ENCODE measurements at regions not wholly inside any gene's neighbourhood (a gene's known extent, or its start where the extent isn't known, plus 50 kb on each side); places are given as distances from the start of the nearest gene placed in this dataset.

- Mint-ChIP-seq H3K27me3 (no peaks in the 10 kb centered on the region), H3K4me1 (no peaks in the 10 kb centered on the region), H3K4me3 (no peak overlapping the region), H3K9me3 (peaks cover 11 to 17% of the 10 kb centered on the region in 2 donors), H3K27ac (no peak overlapping the region)
- DNase-seq (no peak), ATAC-seq (no peak)
These were observed 248.6 kb downstream of the AASDHPPT start for GRCh38 chr11:106326087-106326486.

DNA sequence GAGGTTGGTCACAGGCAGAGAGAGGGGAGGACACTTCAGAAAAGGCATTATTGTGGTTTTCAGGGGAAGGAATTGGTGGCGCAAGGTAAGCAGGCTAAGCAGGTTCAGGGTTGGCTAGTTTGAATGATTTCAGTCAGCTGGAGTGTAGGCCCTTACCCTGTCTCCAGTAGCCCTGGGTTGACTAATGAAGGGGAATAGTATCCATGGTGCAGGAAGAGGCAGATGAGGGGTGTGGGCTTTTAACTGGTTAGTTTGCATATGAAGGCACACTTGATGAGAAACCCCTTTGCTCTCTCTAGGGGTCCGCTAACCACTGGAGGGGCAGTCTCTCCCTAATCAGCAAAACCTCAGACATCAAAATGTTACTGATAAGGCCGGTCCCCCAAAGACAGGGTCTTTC is 249.7 kb downstream of the AASDHPPT start:
- Mint-ChIP-seq H3K27me3 (no peaks in the 10 kb centered on the region), H3K27ac (no peak overlapping the region), H3K4me3 (no peak overlapping the region), H3K4me1 (no peaks in the 10 kb centered on the region), H3K9me3 (peaks cover 11 to 12% of the 10 kb centered on the region in 2 donors)
- ATAC-seq (no peak), DNase-seq (no peak)

GRCh38 chr11:106327637-106328036 is 250.2 kb downstream of the AASDHPPT start:
- Mint-ChIP-seq H3K27ac (no peak overlapping the region), H3K4me3 (no peak overlapping the region), H3K4me1 (no peaks in the 10 kb centered on the region), H3K27me3 (no peaks in the 10 kb centered on the region), H3K9me3 (peaks cover 11 to 12% of the 10 kb centered on the region in 2 donors)
- ATAC-seq, result no peak
- no peak for DNase-seq

GRCh38 chr11:106329273-106330018 is 252.0 kb downstream of the AASDHPPT start:
- H3K27ac Mint-ChIP-seq, result no peak overlapping the region
- peaks cover 18 to 19% of the 10 kb centered on the region in 2 donors for H3K9me3 Mint-ChIP-seq
- DNase-seq, result no peak
- no peak overlapping the region for H3K4me3 Mint-ChIP-seq
- H3K27me3 Mint-ChIP-seq, result no peaks in the 10 kb centered on the region
- H3K4me1 Mint-ChIP-seq, result no peaks in the 10 kb centered on the region
- ATAC-seq, result no peak

DNA sequence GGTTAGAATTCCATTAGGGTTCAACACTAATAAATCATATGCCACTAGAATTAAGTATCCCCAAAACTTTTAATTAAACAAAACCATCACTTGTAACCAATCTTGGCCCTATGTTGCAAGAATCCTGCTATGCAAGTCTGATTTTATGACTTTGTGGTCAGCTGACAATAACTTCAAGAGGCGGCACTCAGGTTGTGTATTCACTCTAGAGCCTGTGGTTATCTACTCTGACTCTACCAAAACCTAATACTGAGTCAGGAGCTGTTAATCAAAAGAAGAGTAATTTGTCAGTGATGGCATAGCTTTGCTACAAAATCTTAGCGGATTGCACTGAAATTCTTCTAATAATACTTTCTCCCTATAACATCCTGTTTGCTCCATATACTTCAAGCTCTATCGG is 253.7 kb downstream of the AASDHPPT start:
- H3K27ac Mint-ChIP-seq, result no peak overlapping the region
- no peak overlapping the region for H3K4me3 Mint-ChIP-seq
- no peaks in the 10 kb centered on the region for H3K27me3 Mint-ChIP-seq
- no peak for DNase-seq
- ATAC-seq, result no peak
- H3K4me1 Mint-ChIP-seq, result no peaks in the 10 kb centered on the region
- peaks cover 17 to 19% of the 10 kb centered on the region in 2 donors for H3K9me3 Mint-ChIP-seq

DNA sequence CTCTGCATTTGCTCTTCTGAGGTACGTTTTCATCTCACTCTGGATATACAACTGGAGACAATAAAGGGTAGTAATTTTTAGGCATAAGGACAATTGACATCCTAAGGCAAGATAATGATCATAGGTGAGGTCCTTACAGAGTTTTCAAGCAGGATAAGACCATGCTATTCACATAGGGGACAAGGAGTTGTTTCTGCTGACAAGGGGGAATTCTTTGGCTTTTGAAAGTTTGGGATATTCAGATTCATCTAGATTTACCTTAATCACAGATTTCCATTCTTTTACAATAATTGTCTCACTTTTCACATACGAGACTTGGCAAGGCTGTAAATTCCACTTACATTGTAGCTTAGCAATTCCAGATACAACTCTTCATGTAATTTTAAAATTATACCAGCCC is 256.2 kb downstream of the AASDHPPT start:
- Mint-ChIP-seq H3K27ac (no peak overlapping the region), H3K27me3 (no peaks in the 10 kb centered on the region), H3K9me3 (peaks cover 7% of the 10 kb centered on the region in 2 donors), H3K4me1 (no peaks in the 10 kb centered on the region), H3K4me3 (no peak overlapping the region)
- DNase-seq (no peak), ATAC-seq (no peak)

DNA sequence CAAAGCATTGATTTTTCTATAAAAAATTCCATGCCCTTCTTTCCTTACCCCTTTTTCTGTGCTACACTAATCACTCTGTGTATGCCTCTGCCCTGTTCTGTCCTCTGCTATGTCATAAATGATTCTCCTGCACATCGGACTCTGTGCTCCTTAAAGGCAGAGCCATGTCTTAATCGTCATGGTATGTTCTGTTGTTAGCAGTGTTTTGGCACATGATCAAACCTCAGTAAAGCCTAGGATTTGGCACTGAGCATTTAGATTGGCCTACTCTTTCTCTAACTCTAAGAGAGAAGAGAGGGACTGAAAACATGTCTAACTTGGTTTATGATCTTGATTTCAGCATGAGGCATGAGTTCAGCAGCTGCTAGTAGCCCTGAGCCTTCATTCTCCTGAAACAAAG is 266.9 kb downstream of the AASDHPPT start:
- H3K4me3 Mint-ChIP-seq, result no peak overlapping the region
- no peak for DNase-seq
- H3K27ac Mint-ChIP-seq, result no peak overlapping the region
- ATAC-seq, result no peak
- H3K4me1 Mint-ChIP-seq, result no peaks in the 10 kb centered on the region
- H3K9me3 Mint-ChIP-seq, result peaks cover 0 to 3% of the 10 kb centered on the region in 2 donors
- H3K27me3 Mint-ChIP-seq, result no peaks in the 10 kb centered on the region

GRCh38 chr11:106344966-106345365 is 267.5 kb downstream of the AASDHPPT start:
- H3K4me1 Mint-ChIP-seq, result no peaks in the 10 kb centered on the region
- DNase-seq (no peak), ATAC-seq (no peak)
- peaks cover 0 to 8% of the 10 kb centered on the region in 2 donors for H3K9me3 Mint-ChIP-seq
- no peak overlapping the region for H3K27ac Mint-ChIP-seq
- no peak overlapping the region for H3K4me3 Mint-ChIP-seq
- H3K27me3 Mint-ChIP-seq, result no peaks in the 10 kb centered on the region

DNA sequence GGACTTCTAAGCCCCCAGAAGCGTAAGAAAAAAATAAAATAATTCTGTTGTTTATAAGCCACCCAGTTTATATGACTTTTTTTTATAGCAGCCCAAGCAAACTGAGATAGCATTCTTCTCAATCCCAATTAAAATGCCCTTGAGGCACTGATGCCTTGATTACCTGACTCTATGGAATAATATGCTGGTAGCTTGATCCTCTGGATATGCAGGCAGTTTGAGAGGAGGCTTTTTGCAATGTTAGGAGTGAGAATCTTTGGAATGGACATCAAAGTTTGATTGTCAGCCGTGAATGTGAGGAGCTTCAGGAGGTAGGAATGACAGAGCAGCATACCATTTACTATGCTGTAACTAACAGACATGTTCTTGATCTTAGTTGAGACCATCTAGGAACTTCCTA is 275.6 kb downstream of the AASDHPPT start:
- ATAC-seq, result no peak
- Mint-ChIP-seq H3K27ac (no peak overlapping the region), H3K9me3 (peaks cover 5 to 17% of the 10 kb centered on the region in 2 donors), H3K4me3 (no peak overlapping the region), H3K27me3 (no peaks in the 10 kb centered on the region), H3K4me1 (no peaks in the 10 kb centered on the region)
- no peak for DNase-seq

- Mint-ChIP-seq H3K4me3 (no peak overlapping the region), H3K27me3 (no peaks in the 10 kb centered on the region), H3K9me3 (peaks cover 0 to 4% of the 10 kb centered on the region in 2 donors), H3K4me1 (no peaks in the 10 kb centered on the region), H3K27ac (no peak overlapping the region)
- no peak for ATAC-seq
- no peak for DNase-seq
These were observed 291.8 kb downstream of the AASDHPPT start for GRCh38 chr11:106369224-106369623.

- H3K4me3 Mint-ChIP-seq, result no peak overlapping the region
- no peaks in the 10 kb centered on the region for H3K27me3 Mint-ChIP-seq
- no peaks in the 10 kb centered on the region for H3K4me1 Mint-ChIP-seq
- H3K27ac Mint-ChIP-seq, result peak overlapping the region in 1 of 2 donors; percentile 13
- H3K9me3 Mint-ChIP-seq, result no peaks in the 10 kb centered on the region
- ATAC-seq (no peak), DNase-seq (no peak)
These were observed 301.2 kb downstream of the AASDHPPT start for GRCh38 chr11:106378513-106379179.

GRCh38 chr11:106379265-106379664 is 301.8 kb downstream of the AASDHPPT start:
- DNase-seq (no peak), ATAC-seq (no peak)
- Mint-ChIP-seq H3K27ac (no peak overlapping the region), H3K4me3 (no peak overlapping the region), H3K9me3 (peaks cover 0 to 6% of the 10 kb centered on the region in 2 donors), H3K4me1 (no peaks in the 10 kb centered on the region), H3K27me3 (no peaks in the 10 kb centered on the region)

DNA sequence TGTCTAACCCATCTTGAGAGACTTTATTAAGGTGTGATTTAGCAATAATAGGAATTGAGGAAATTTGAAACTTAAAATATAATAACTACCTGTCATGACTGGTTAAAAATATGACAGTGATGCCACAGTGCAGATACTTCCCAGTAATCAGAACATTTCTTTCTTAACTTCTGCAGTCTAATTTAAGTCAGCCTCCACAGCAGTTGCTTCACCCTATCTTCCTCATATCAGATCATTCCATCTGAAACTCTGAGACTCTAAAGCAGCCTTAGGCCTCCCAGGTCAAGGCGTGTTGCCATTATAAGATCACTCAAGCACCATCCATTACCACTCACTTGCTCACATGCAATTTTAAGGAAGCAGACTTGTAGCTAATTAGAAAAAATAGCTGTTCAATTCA is 302.2 kb downstream of the AASDHPPT start:
- Mint-ChIP-seq H3K4me3 (no peak overlapping the region), H3K9me3 (peaks cover 0 to 10% of the 10 kb centered on the region in 2 donors), H3K4me1 (no peaks in the 10 kb centered on the region), H3K27me3 (no peaks in the 10 kb centered on the region), H3K27ac (no peak overlapping the region)
- no peak for DNase-seq
- no peak for ATAC-seq

DNA sequence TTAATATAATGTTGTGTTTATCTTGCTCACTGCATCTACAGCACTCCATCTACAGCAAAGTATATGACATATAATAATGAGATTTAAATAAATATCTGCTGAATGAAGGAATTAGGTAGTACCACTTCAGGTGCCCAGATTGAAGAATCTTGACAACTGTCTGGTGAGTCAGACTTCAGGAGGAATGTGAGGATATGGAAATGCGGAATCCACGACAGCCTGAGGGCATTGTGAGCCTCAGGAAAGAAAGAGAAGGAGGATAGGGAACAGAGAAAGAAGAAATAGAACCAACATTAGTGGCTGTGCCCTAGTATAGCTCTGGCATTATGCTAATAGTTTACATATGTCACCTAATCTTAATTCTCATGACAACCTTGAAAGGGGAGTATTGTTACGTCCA is 304.4 kb downstream of the AASDHPPT start:
- H3K9me3 Mint-ChIP-seq, result peaks cover 0 to 10% of the 10 kb centered on the region in 2 donors
- ATAC-seq, result no peak
- DNase-seq, result no peak
- H3K27me3 Mint-ChIP-seq, result no peaks in the 10 kb centered on the region
- no peak overlapping the region for H3K4me3 Mint-ChIP-seq
- H3K27ac Mint-ChIP-seq, result no peak overlapping the region
- H3K4me1 Mint-ChIP-seq, result no peaks in the 10 kb centered on the region

GRCh38 chr11:106384429-106384828 is 307.0 kb downstream of the AASDHPPT start:
- no peaks in the 10 kb centered on the region for H3K4me1 Mint-ChIP-seq
- H3K9me3 Mint-ChIP-seq, result peaks cover 4 to 10% of the 10 kb centered on the region in 2 donors
- H3K4me3 Mint-ChIP-seq, result no peak overlapping the region
- no peak for ATAC-seq
- DNase-seq, result no peak
- no peak overlapping the region for H3K27ac Mint-ChIP-seq
- no peaks in the 10 kb centered on the region for H3K27me3 Mint-ChIP-seq

DNA sequence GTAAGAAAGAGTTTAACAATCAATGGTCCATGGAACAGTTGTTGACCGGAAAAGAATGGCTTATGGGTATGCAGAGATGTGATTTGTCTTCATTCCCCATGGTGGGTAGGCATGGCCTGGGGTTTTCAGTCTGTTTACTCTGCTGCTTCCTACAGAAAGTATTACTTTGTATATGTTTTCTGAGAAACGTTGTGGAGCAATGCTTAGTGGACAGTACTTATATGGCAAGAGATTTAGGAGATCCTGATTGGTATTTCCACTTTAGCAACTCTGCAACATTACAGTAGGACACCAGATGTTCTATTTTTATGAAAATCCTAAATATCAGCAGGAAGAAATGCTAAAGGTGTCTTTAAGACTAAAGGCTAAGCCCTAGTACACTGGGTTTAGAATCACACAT is 309.1 kb downstream of the AASDHPPT start:
- no peak overlapping the region for H3K4me3 Mint-ChIP-seq
- no peak for DNase-seq
- no peak overlapping the region for H3K27ac Mint-ChIP-seq
- ATAC-seq, result no peak
- no peaks in the 10 kb centered on the region for H3K27me3 Mint-ChIP-seq
- H3K4me1 Mint-ChIP-seq, result no peaks in the 10 kb centered on the region
- H3K9me3 Mint-ChIP-seq, result peaks cover 4 to 10% of the 10 kb centered on the region in 2 donors
